ENCODE measurements at regions not wholly inside any gene's neighbourhood (a gene's known extent, or its start where the extent isn't known, plus 50 kb on each side); places are given as distances from the start of the nearest gene placed in this dataset.

DNA sequence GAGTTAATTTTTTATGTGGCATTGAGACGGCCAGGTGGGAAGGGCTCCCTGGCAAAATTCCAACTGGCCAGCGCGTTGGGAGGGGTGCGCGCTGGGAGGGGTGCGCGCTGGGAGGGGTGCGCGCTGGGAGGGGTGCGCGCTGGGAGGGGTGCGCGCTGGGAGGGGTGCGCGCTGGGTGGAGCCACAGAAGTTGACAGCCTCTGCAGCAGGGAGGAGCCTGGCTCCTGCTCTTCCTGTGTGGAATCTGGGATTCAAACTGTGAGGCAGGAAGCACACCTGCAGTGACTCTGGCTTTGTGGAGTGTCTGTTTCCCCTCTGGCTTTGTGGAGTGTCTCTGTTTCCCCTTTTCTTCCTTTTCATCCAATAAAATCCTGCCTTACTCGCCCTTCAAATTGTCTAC, 147.9 kb upstream of the CBLN2 start:
- Histone ChIP-seq H3K27me3 (ENCODE audit: control insufficient read depth, insufficient read depth, low read length) (no peaks in the 10 kb centered on the region), H3K4me3 (ENCODE audit: low read depth, low read length) (peak overlapping the region; percentile 52)

DNA sequence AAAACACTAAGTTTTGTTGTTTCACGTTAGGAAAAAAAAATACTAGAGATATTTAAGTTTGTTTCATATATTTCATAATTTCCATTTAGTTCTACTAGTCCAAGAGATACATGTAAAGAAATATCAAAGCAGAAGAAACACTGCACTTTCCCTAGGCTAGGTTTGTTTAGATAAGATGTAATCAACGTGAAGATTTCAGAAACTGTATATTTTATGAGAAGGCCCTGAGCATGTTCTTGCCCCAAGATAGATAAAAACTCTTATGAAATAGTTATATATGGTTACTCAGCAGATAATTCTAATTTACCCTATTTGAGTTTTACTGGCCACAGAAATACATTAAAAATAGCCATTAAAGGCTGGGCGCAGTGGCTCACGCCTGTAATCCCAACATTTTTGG, 143.6 kb upstream of the CBLN2 start:
- Histone ChIP-seq H3K36me3 (ENCODE audit: control insufficient read depth, insufficient read depth, low read length) (no peaks in the 10 kb centered on the region), H3K4me3 (ENCODE audit: low read depth, low read length) (no peak overlapping the region), H3K4me1 (ENCODE audit: control insufficient read depth, insufficient read depth, low read length) (peaks cover 5% of the 10 kb centered on the region), H3K9ac (ENCODE audit: low read depth, low read length) (no peak overlapping the region), H3K9me3 (ENCODE audit: control insufficient read depth, insufficient read depth, low read length) (no peaks in the 10 kb centered on the region), H3K27me3 (ENCODE audit: control insufficient read depth, insufficient read depth, low read length) (no peaks in the 10 kb centered on the region)

More for the DNA sequence above, 147.9 kb upstream of the CBLN2 start:
- Histone ChIP-seq H3K4me1 (ENCODE audit: control insufficient read depth, insufficient read depth, low read length) (peaks cover 10% of the 10 kb centered on the region), H3K9ac (ENCODE audit: low read depth, low read length) (peak overlapping the region; percentile 70), H3K36me3 (ENCODE audit: control insufficient read depth, insufficient read depth, low read length) (no peaks in the 10 kb centered on the region), H3K9me3 (ENCODE audit: control insufficient read depth, insufficient read depth, low read length) (no peaks in the 10 kb centered on the region)

DNA sequence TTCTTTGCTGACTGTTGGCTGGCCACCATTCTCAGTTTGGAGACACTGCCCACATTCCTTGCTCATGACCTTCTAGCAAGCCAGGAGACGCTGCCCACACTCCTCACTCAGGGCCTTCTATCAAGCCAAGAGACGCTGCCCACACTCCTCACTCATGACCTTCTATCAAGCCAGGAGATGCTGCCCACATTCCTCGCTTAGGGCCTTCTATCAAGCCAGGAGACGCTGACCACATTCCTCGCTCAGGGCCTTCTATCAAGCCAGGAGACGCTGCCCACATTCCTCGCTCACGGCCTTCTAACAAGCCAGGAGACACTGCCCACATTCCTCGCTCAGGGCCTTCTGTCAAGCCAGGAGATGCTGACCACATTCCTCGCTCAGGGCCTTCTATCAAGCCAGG, 131.3 kb upstream of the CBLN2 start:
- Histone ChIP-seq H3K4me3 (ENCODE audit: low read depth, low read length) (no peak overlapping the region), H3K27me3 (ENCODE audit: control insufficient read depth, insufficient read depth, low read length) (no peaks in the 10 kb centered on the region), H3K36me3 (ENCODE audit: control insufficient read depth, insufficient read depth, low read length) (no peaks in the 10 kb centered on the region), H3K9ac (ENCODE audit: low read depth, low read length) (no peak overlapping the region), H3K4me1 (ENCODE audit: control insufficient read depth, insufficient read depth, low read length) (no peaks in the 10 kb centered on the region), H3K9me3 (ENCODE audit: control insufficient read depth, insufficient read depth, low read length) (no peaks in the 10 kb centered on the region)

DNA sequence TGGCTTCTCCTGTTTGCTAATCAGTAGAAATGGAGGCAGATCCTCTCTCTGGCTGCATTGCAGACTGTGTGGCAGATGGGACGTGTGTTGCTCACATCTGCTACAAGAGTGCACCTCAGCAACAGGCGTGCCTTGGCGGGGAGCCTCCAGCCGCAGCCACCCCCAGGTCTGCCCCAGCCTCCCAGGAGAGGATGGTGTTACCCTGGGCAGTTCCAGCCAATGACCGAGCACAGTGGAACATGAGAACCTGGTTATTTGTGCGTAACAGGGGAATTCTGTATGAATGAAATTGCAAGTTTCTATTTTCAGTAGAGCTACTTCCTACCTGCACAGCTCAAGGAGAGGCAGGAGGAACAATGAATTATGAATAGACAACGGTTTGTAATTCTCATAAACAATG, 130.6 kb upstream of the CBLN2 start:
- no peaks in the 10 kb centered on the region for H3K4me1 ChIP-seq (ENCODE audit: control insufficient read depth, insufficient read depth, low read length)
- H3K9ac ChIP-seq (ENCODE audit: low read depth, low read length): no peak overlapping the region
- no peaks in the 10 kb centered on the region for H3K36me3 ChIP-seq (ENCODE audit: control insufficient read depth, insufficient read depth, low read length)
- H3K27me3 ChIP-seq (ENCODE audit: control insufficient read depth, insufficient read depth, low read length): no peaks in the 10 kb centered on the region
- no peaks in the 10 kb centered on the region for H3K9me3 ChIP-seq (ENCODE audit: control insufficient read depth, insufficient read depth, low read length)
- H3K4me3 ChIP-seq (ENCODE audit: low read depth, low read length): no peak overlapping the region

DNA sequence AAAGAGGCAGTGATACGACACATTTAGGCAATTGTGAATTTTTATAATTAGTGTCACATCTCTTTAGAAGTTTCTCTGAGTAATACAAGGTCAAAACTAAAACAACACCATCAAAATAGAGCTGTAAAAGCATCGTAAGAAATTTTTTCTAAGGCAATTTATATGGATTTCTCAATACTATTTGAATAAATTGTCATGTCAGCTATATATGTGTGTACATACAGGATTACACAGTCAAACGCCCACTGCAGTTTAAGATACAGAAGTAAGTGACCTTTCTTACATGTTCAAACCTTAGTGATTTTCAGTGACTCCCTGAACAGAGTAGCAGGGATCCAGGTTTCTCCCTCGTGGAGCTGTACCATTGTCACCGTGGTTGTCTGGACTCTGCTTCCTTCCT, 129.1 kb upstream of the CBLN2 start:
- Histone ChIP-seq H3K9me3 (ENCODE audit: control insufficient read depth, insufficient read depth, low read length) (no peaks in the 10 kb centered on the region), H3K4me3 (ENCODE audit: low read depth, low read length) (no peak overlapping the region), H3K4me1 (ENCODE audit: control insufficient read depth, insufficient read depth, low read length) (no peaks in the 10 kb centered on the region), H3K9ac (ENCODE audit: low read depth, low read length) (no peak overlapping the region), H3K36me3 (ENCODE audit: control insufficient read depth, insufficient read depth, low read length) (no peaks in the 10 kb centered on the region), H3K27me3 (ENCODE audit: control insufficient read depth, insufficient read depth, low read length) (no peaks in the 10 kb centered on the region)

DNA sequence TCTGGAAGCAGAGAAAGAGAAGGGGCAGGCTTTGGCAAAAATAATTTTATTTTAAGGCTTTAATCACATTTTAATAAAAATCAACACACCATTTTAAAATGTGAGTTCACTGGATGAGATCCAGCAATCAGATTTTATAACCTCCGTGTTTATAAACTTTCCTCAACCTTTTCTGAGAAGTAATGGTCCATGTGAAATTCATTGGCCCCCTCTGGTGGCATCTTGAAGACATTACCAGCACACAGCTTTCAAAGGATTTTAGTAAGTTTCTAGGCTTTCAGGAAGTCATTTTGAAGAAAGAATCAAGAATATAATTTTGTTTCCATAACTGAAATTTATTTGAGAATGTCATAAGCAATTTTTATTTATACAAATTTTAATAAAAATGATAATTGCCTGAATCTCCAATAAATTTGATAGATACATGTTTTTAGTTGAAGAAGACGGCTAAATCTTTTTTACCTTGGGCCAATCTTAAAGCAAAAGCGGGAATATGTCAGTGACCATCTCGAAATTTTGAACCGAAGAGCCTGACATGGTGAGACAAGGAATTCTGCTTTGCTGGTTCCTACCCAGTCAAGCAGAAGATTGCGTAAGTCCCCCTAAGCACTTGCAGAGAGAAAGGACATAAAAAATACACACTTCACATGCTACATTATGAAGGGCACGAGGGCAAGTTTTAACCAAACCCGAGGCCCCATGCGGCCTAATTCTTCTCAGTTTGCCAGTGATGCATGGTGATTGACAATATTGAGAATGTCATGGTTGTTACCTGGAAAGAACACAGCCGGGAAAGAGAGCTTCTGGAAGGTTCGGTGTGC, 128.4 kb upstream of the CBLN2 start:
- H3K36me3 ChIP-seq (ENCODE audit: control insufficient read depth, insufficient read depth, low read length): no peaks in the 10 kb centered on the region
- no peaks in the 10 kb centered on the region for H3K9me3 ChIP-seq (ENCODE audit: control insufficient read depth, insufficient read depth, low read length)
- no peak overlapping the region for H3K4me3 ChIP-seq (ENCODE audit: low read depth, low read length)
- no peaks in the 10 kb centered on the region for H3K27me3 ChIP-seq (ENCODE audit: control insufficient read depth, insufficient read depth, low read length)
- no peaks in the 10 kb centered on the region for H3K4me1 ChIP-seq (ENCODE audit: control insufficient read depth, insufficient read depth, low read length)
- no peak overlapping the region for H3K9ac ChIP-seq (ENCODE audit: low read depth, low read length)

DNA sequence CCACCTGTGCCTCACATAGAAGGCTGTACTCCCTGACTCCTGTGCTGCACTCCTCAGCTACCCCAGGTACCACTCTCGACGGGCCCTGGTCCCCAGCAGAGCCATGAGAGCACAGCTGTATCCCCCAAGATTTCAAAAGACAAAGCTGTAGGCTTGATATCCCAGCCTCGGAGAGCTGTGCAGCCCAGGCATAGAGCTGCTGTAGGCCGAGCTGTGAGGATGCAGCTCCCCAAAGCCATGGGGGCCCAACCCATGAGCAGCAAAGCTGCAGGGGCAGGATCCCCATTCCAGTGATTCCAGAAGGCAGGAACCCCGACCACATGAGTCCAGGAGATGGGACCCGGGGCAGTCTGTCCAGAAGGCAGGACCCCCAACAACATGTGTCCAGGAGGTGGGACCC, 123.8 kb upstream of the CBLN2 start:
- Histone ChIP-seq H3K36me3 (ENCODE audit: control insufficient read depth, insufficient read depth, low read length) (no peaks in the 10 kb centered on the region), H3K4me3 (ENCODE audit: low read depth, low read length) (no peak overlapping the region), H3K9me3 (ENCODE audit: control insufficient read depth, insufficient read depth, low read length) (no peaks in the 10 kb centered on the region), H3K4me1 (ENCODE audit: control insufficient read depth, insufficient read depth, low read length) (no peaks in the 10 kb centered on the region), H3K9ac (ENCODE audit: low read depth, low read length) (no peak overlapping the region), H3K27me3 (ENCODE audit: control insufficient read depth, insufficient read depth, low read length) (no peaks in the 10 kb centered on the region)

DNA sequence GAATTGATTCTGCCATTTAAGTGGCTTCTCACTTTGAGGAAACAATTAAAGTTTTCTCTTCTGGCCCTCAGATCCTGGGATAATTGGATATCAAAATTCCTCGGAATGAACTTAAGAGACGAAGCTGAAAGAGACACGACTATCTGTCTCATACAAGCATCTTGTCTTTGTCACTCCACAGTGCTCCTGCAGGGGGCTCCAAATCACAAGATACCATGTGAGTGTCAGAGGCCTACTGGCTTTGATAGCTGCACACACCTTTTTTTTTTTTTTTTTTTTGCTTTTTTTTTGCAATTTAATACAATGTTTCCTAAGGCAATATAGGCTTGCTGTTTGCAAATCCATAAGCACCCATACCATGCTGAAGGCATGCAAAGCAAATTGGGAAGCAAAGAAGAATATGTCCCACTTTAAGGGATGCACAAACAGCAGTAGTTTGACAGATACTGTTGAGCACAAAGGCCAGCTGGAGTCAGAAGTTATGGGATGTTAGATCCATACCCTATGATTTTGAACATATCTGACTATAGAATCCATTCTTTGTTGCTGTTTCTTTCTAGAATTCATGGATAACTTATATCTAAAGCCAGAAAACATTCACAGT, 109.0 kb upstream of the CBLN2 start:
- Histone ChIP-seq H3K4me1 (ENCODE audit: control insufficient read depth, insufficient read depth, low read length) (no peaks in the 10 kb centered on the region), H3K9ac (ENCODE audit: low read depth, low read length) (no peak overlapping the region), H3K4me3 (ENCODE audit: low read depth, low read length) (no peak overlapping the region), H3K27me3 (ENCODE audit: control insufficient read depth, insufficient read depth, low read length) (no peaks in the 10 kb centered on the region), H3K9me3 (ENCODE audit: control insufficient read depth, insufficient read depth, low read length) (no peaks in the 10 kb centered on the region), H3K36me3 (ENCODE audit: control insufficient read depth, insufficient read depth, low read length) (no peaks in the 10 kb centered on the region)

DNA sequence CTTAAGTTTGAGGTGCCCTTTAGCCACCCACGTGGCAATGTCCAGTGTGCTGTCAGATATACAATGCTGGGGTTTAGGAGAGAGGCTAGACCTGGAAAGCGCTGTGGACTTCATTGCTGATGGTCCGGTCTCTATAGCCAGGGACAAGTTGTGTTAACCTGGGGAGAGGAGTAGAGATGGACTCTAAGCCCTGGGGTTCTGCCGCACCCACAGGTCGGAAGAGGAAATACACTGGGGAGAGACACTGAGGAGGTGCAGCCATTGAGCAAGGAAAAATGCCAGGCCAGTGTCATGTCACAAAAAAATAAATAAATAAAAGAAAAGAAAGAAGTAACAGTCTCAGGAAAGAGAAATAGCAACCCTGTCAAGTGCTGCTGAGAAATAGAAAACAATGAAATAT, 106.9 kb upstream of the CBLN2 start:
- no peaks in the 10 kb centered on the region for H3K27me3 ChIP-seq (ENCODE audit: control insufficient read depth, insufficient read depth, low read length)
- no peaks in the 10 kb centered on the region for H3K9me3 ChIP-seq (ENCODE audit: control insufficient read depth, insufficient read depth, low read length)
- H3K4me3 ChIP-seq (ENCODE audit: low read depth, low read length): no peak overlapping the region
- no peaks in the 10 kb centered on the region for H3K36me3 ChIP-seq (ENCODE audit: control insufficient read depth, insufficient read depth, low read length)
- no peak overlapping the region for H3K9ac ChIP-seq (ENCODE audit: low read depth, low read length)
- H3K4me1 ChIP-seq (ENCODE audit: control insufficient read depth, insufficient read depth, low read length): no peaks in the 10 kb centered on the region

DNA sequence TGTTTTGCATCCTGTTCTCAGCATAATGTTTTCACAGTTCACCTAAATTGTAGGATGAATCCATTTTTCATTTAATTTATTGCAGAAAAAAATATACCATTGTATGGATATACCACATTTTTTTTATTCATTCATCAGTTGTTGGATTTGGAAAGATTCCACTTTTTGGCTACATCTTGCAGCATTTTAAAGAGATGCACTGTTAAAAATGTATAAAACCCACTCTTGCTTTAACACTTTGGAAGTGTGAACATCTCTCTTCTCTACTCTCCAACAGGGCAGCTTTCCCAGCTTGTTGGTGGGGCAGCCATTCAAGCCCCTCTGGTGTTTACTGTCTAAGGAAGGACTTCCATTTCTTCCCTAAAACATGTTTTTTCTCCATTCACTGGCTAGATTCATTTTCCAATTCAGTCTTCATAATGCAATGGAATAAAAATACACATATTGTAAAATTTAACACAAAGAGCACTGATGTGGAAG, 104.4 kb upstream of the CBLN2 start:
- no peak overlapping the region for H3K4me3 ChIP-seq (ENCODE audit: low read depth, low read length)
- no peak overlapping the region for H3K9ac ChIP-seq (ENCODE audit: low read depth, low read length)
- H3K27me3 ChIP-seq (ENCODE audit: control insufficient read depth, insufficient read depth, low read length): no peaks in the 10 kb centered on the region
- H3K36me3 ChIP-seq (ENCODE audit: control insufficient read depth, insufficient read depth, low read length): no peaks in the 10 kb centered on the region
- no peaks in the 10 kb centered on the region for H3K9me3 ChIP-seq (ENCODE audit: control insufficient read depth, insufficient read depth, low read length)
- no peaks in the 10 kb centered on the region for H3K4me1 ChIP-seq (ENCODE audit: control insufficient read depth, insufficient read depth, low read length)

DNA sequence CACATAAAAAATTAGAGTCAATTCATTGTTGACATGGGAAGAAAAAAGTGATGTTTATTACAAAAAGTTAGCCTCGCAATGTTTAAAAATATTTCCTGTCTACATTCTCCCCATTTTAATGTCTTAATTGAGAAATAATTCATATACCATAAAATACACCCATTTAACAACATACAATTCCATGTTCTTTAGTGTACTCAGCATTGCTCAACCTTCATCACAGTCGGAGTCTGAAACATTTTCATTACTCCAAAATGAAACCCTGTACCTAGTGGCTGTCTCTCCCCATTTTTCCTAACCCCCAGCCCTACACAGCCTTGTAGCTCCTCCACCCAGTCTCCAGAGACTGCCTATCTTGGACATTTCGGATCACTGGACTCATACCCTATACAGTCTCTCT, 103.9 kb upstream of the CBLN2 start:
- no peaks in the 10 kb centered on the region for H3K36me3 ChIP-seq (ENCODE audit: control insufficient read depth, insufficient read depth, low read length)
- no peaks in the 10 kb centered on the region for H3K27me3 ChIP-seq (ENCODE audit: control insufficient read depth, insufficient read depth, low read length)
- no peaks in the 10 kb centered on the region for H3K4me1 ChIP-seq (ENCODE audit: control insufficient read depth, insufficient read depth, low read length)
- H3K9me3 ChIP-seq (ENCODE audit: control insufficient read depth, insufficient read depth, low read length): no peaks in the 10 kb centered on the region
- no peak overlapping the region for H3K9ac ChIP-seq (ENCODE audit: low read depth, low read length)
- no peak overlapping the region for H3K4me3 ChIP-seq (ENCODE audit: low read depth, low read length)

DNA sequence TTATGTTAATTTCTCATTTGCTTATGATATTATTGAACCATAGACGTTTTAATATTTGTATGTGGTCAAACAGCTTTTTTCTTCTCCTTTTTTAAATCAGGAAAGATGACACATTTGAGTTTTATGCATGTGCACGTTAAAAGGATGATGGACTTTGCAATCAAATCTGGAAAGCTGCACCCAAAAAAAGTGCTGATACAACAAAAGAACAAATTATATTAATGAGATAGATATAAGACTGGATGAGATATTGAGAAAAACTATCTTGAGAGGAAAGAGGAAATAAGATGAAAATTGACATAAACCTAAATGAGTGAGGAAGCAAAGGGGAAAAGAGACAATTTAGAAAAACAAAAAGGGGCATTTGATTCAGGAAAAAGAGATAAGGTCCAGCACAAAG, 96.4 kb upstream of the CBLN2 start:
- H3K27me3 ChIP-seq (ENCODE audit: control insufficient read depth, insufficient read depth, low read length): no peaks in the 10 kb centered on the region
- H3K36me3 ChIP-seq (ENCODE audit: control insufficient read depth, insufficient read depth, low read length): no peaks in the 10 kb centered on the region
- H3K4me1 ChIP-seq (ENCODE audit: control insufficient read depth, insufficient read depth, low read length): no peaks in the 10 kb centered on the region
- no peaks in the 10 kb centered on the region for H3K9me3 ChIP-seq (ENCODE audit: control insufficient read depth, insufficient read depth, low read length)
- H3K4me3 ChIP-seq (ENCODE audit: low read depth, low read length): no peak overlapping the region
- H3K9ac ChIP-seq (ENCODE audit: low read depth, low read length): no peak overlapping the region
